HFFc6 (cell line): ENCODE measurements at regions not wholly inside any gene's neighbourhood (a gene's known extent, or its start where the extent isn't known, plus 50 kb on each side); places are given as distances from the start of the nearest gene placed in this dataset.

Source experiments
- DNase-seq: peaks from one replicate; pipeline ENCODE4 v3.0.0-alpha.2; 2018
- H3K27ac Mint-ChIP-seq: 2 replicates; pipeline ENCODE4 v1.8.0; 2020; ENCODE audit warnings: mild to moderate bottlenecking, mixed read lengths
- H3K27me3 Mint-ChIP-seq: 2 replicates; pipeline ENCODE4 v1.8.0; 2021; ENCODE audit warnings: mild to moderate bottlenecking, moderate library complexity, mixed read lengths; ENCODE audit not compliant: insufficient read depth
- H3K36me3 Mint-ChIP-seq: 2 replicates; pipeline ENCODE4 v1.8.0; 2021; ENCODE audit warnings: low read depth, mixed read lengths
- H3K4me1 Mint-ChIP-seq: 2 replicates; pipeline ENCODE4 v1.8.0; 2020; ENCODE audit warnings: low read depth, mixed read lengths
- H3K4me3 Mint-ChIP-seq: 2 replicates; pipeline ENCODE4 v1.8.0; 2020; ENCODE audit warnings: mild to moderate bottlenecking, moderate library complexity, mixed read lengths
- H3K9me3 Mint-ChIP-seq: 2 replicates; pipeline ENCODE4 v1.8.0; 2020; ENCODE audit warnings: mild to moderate bottlenecking, mixed read lengths
- TF ChIP-seq, protein P1 (sequence below): fragments of 200-600 bp; sonication (generic); IDR thresholded peaks from 2 replicates; pipeline ENCODE4 v1.5.0; 2021; ENCODE audit warnings: antibody characterized with exemption, mild to moderate bottlenecking

DNA sequence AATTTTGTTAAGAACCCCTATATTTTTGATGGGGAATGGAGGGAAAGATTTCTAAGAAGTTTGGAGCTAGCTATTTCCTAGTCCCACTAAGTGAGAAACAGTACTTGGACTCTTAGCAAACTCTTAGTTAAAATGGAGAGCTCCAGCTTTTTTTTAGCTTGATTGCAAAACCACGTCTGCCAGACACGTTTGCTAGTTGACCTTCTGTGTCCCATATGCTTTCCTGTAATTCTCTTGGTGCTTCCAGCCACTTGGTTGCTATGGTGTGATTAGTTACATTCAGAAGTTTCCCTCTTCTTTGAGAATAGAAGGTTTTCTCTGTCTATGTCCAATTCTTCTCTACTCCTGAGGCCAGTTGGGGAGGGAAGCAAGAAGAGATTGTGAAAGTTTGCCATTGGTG lies 417.0 kb upstream of the TLE4 start:
- no peaks in the 10 kb centered on the region; the same call in none of the 2 replicates for H3K36me3 Mint-ChIP-seq
- no peak overlapping the region for H3K27ac Mint-ChIP-seq
- H3K27me3 Mint-ChIP-seq = no peaks in the 10 kb centered on the region; the same call in 1 of the 2 replicates
- H3K9me3 Mint-ChIP-seq = no peaks in the 10 kb centered on the region
- H3K4me1 Mint-ChIP-seq = peaks cover 4% of the 10 kb centered on the region; the same call in 1 of the 2 replicates
- no peak overlapping the region for H3K4me3 Mint-ChIP-seq
- TF ChIP-seq, protein P1, sequence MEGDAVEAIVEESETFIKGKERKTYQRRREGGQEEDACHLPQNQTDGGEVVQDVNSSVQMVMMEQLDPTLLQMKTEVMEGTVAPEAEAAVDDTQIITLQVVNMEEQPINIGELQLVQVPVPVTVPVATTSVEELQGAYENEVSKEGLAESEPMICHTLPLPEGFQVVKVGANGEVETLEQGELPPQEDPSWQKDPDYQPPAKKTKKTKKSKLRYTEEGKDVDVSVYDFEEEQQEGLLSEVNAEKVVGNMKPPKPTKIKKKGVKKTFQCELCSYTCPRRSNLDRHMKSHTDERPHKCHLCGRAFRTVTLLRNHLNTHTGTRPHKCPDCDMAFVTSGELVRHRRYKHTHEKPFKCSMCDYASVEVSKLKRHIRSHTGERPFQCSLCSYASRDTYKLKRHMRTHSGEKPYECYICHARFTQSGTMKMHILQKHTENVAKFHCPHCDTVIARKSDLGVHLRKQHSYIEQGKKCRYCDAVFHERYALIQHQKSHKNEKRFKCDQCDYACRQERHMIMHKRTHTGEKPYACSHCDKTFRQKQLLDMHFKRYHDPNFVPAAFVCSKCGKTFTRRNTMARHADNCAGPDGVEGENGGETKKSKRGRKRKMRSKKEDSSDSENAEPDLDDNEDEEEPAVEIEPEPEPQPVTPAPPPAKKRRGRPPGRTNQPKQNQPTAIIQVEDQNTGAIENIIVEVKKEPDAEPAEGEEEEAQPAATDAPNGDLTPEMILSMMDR = no peak
- DNase-seq = no peak

DNA sequence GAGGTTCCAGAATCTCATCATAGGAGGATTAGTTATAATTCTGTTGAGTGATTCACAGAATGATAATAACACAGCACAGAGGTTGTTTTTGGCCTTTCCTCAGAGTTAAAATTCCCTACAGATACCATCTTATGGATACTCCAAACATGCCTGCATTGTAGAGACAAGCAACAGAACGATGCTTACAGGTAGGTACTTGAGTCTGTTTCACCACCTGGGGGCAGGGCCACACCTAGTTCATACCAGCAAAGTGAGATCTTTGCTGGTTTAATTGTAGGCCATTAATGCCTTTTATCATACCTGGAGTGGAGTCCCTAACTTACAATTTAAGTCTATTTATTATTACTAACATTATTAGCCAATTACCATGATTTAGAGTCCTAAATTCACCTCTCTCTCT lies 416.5 kb upstream of the TLE4 start:
- H3K27ac Mint-ChIP-seq = no peak overlapping the region
- no peaks in the 10 kb centered on the region; the same call in none of the 2 replicates for H3K36me3 Mint-ChIP-seq
- H3K27me3 Mint-ChIP-seq = no peaks in the 10 kb centered on the region; the same call in 1 of the 2 replicates
- TF ChIP-seq, protein P1 = no peak
- DNase-seq = no peak
- no peaks in the 10 kb centered on the region for H3K9me3 Mint-ChIP-seq
- no peak overlapping the region for H3K4me3 Mint-ChIP-seq
- peaks cover 4% of the 10 kb centered on the region; the same call in 1 of the 2 replicates for H3K4me1 Mint-ChIP-seq

DNA sequence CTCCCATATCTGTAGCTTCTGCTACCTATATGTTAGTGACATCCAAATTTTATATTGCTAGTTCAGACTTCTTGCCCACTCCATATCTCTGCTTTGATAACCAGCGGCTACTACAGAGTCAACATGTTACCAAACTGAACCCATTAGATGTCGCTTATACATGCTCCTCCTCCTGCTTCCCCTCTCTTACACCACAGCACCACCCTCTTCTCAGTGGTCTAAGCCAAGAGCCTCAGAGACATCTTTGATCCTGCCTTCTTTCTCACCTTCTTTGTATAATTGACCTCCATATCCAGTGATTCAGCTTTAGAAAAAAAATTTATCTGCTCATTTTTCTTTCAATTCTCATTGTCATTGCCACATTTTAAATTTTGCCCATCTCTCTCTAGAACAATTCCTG lies 408.2 kb upstream of the TLE4 start:
- no peaks in the 10 kb centered on the region for H3K9me3 Mint-ChIP-seq
- DNase-seq = no peak

DNA sequence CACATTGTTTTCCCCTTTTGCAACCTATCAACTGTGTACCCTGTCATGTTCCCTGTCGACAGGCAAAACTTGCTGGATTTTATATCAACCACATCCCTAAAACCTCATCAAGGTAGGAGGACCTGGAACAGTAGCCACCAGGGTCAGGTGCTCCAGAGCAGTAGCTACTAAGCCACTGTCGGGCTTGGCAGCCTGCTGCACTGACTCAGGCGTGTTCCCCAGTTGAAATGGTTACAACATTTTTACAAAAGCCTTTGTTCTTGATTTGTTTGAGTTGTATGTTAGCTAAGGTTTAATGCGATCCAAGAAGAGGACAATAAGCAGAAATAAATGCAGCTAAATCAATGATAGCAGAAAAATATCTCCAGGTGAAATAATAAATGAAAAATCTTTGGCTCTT lies 407.4 kb upstream of the TLE4 start:
- Mint-ChIP-seq H3K9me3 (no peaks in the 10 kb centered on the region), H3K4me1 (peaks cover 24% of the 10 kb centered on the region), H3K27ac (0 out of 2 replicates have a peak overlapping the region, but pooled peaks have one; percentile 34), H3K36me3 (peaks cover 5% of the 10 kb centered on the region; the same call in 1 of the 2 replicates), H3K4me3 (no peak overlapping the region), H3K27me3 (no peaks in the 10 kb centered on the region)
- DNase-seq = no peak
- TF ChIP-seq, protein P1 = no peak

More for the DNA sequence above, 408.2 kb upstream of the TLE4 start:
- H3K4me1 Mint-ChIP-seq = peaks cover 24% of the 10 kb centered on the region
- no peak overlapping the region for H3K27ac Mint-ChIP-seq
- no peaks in the 10 kb centered on the region for H3K27me3 Mint-ChIP-seq
- TF ChIP-seq, protein P1 = no peak
- H3K4me3 Mint-ChIP-seq = no peak overlapping the region
- no peaks in the 10 kb centered on the region for H3K36me3 Mint-ChIP-seq

DNA sequence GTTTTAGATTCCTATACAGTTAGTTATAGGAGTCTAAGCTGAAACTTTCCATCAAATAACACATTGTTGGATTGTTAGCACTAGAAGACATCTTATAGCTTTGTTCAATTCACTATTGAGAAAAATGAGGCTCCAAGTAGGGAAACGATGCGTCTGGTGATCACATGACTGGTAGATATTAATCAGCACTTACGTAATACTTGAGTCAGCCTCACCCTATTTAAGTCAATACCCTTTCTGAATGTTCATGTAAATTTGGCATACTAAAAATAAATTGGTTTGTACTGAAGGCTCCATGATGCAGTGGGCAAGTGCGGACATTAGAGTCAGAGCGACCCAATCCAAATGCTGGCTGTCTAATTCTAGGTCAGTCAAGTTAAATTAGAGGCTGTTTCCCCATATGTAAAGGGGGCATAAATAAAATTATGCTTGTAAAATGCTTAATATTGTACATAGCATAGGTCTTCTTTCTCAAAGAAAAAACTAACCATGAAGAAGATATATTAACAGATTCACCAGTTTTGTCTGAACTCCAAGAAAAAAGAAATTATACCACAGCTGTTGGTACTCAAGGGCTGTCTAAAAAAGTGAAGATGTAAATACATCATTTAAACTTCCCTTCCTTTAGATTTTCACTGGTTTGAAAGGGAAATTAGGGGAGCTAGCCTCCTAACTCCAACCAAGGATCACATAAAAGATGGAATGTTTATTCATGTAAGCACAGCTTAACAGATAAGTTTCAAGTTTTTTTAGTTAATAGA lies 406.6 kb upstream of the TLE4 start:
- TF ChIP-seq, protein P1 = no peak
- H3K9me3 Mint-ChIP-seq = peaks cover 5% of the 10 kb centered on the region
- peak; percentile 50 for DNase-seq
- no peak overlapping the region for H3K4me3 Mint-ChIP-seq
- H3K27me3 Mint-ChIP-seq = no peaks in the 10 kb centered on the region
- H3K4me1 Mint-ChIP-seq = peaks cover 24% of the 10 kb centered on the region
- peaks cover 9% of the 10 kb centered on the region; the same call in 1 of the 2 replicates for H3K36me3 Mint-ChIP-seq
- H3K27ac Mint-ChIP-seq = 0 out of 2 replicates have a peak overlapping the region, but pooled peaks have one; percentile 34
